ENCODE measurements at regions not wholly inside any gene's neighbourhood (a gene's known extent, or its start where the extent isn't known, plus 50 kb on each side); places are given as distances from the start of the nearest gene placed in this dataset.

DNA sequence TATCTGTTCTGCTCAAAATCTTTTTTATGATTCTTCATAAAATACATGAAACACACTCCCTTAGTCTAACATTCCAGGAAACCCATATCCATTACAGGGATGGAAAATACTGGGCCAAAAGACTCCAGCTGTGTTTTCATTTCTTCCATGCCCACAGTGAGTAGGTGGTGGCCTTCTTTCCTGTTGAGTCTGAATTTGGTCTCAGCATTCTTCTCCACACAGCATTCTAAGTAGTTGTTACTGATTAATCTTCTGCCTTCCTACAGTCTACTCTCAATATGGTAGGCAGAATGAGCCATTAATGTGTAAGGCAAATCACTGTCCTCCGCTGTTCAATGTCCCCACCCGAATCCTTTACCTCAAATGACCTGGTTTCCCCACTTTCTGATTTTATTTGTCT, 370.6 kb upstream of the RPS6KA3 start:
- intact Hi-C loops (cut with micrococcal nuclease): no loop called here
- Mint-ChIP-seq H3K27me3 (ENCODE audit: low read depth) (peaks cover 6% of the 10 kb centered on the region), H3K9me3 (no peaks in the 10 kb centered on the region), H3K27ac (no peak overlapping the region), H3K36me3 (ENCODE audit: low read depth) (no peaks in the 10 kb centered on the region), H3K4me1 (ENCODE audit: low read depth) (peaks cover 4% of the 10 kb centered on the region), H3K4me3 (ENCODE audit: low read depth) (no peak overlapping the region)
- no peak for DNase-seq (ENCODE audit: low spot score)

DNA sequence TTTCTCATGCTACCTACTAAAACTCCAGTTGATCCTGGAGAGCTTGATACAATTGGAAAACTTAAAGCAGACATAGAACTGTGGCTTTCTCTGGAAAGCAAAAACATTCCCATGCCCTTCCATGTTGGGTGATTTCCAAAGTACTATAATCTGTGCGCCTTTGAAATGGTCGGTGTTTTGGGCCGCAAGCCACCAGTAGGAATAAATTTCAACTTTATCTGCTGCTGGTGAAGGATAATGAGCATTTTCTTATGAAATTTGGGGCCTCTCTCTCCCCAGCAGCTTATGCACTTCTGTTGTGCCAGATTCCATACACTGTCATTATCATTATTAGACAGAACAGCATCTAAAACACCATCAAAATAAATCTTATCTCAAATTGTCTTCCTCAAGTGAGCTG, 366.7 kb upstream of the RPS6KA3 start:
- H3K36me3 Mint-ChIP-seq (ENCODE audit: low read depth): no peaks in the 10 kb centered on the region
- intact Hi-C loops (cut with micrococcal nuclease): no loop called here
- H3K27ac Mint-ChIP-seq: no peak overlapping the region
- H3K4me3 Mint-ChIP-seq (ENCODE audit: low read depth): no peak overlapping the region
- no peaks in the 10 kb centered on the region for H3K9me3 Mint-ChIP-seq
- peaks cover 7% of the 10 kb centered on the region for H3K27me3 Mint-ChIP-seq (ENCODE audit: low read depth)
- no peak for DNase-seq (ENCODE audit: low spot score)
- peaks cover 4% of the 10 kb centered on the region for H3K4me1 Mint-ChIP-seq (ENCODE audit: low read depth)

DNA sequence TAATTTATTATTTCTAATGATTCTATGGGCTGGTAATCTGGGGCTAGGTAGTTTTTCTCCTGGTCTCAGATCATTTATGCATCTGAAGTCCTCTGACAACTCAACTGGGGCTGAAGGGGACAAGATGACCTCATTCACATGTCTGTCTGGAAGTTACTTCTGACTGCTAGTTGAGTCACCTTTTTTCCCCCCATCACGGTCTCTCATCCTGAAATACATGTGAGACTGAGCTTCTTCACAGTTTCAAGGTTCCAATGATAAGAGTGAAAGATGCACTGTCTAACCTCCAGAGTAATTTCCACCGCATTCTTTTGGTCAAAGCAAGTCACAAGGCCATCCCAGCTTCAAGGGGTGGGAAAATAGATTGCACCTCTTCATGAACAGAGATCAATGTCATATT, 356.7 kb upstream of the RPS6KA3 start:
- H3K4me3 Mint-ChIP-seq (ENCODE audit: low read depth): no peak overlapping the region
- H3K27ac Mint-ChIP-seq: no peak overlapping the region
- peaks cover 6% of the 10 kb centered on the region for H3K27me3 Mint-ChIP-seq (ENCODE audit: low read depth)
- no peaks in the 10 kb centered on the region for H3K36me3 Mint-ChIP-seq (ENCODE audit: low read depth)
- H3K9me3 Mint-ChIP-seq: no peaks in the 10 kb centered on the region
- DNase-seq (ENCODE audit: low spot score): no peak
- intact Hi-C loops (cut with micrococcal nuclease): no loop called here
- H3K4me1 Mint-ChIP-seq (ENCODE audit: low read depth): no peaks in the 10 kb centered on the region

- Mint-ChIP-seq H3K4me1 (ENCODE audit: low read depth) (no peaks in the 10 kb centered on the region), H3K36me3 (ENCODE audit: low read depth) (no peaks in the 10 kb centered on the region), H3K27me3 (ENCODE audit: low read depth) (peaks cover 1% of the 10 kb centered on the region), H3K27ac (no peak overlapping the region), H3K4me3 (ENCODE audit: low read depth) (no peak overlapping the region), H3K9me3 (no peaks in the 10 kb centered on the region)
- intact Hi-C loops (cut with micrococcal nuclease): no loop called here
- no peak for DNase-seq (ENCODE audit: low spot score)
Observed at GRCh38 chrX:20620306-20620705, 353.6 kb upstream of the RPS6KA3 start.

GRCh38 chrX:20609916-20610415, 343.3 kb upstream of the RPS6KA3 start:
- H3K9me3 Mint-ChIP-seq: no peaks in the 10 kb centered on the region
- intact Hi-C loops (cut with micrococcal nuclease): no loop called here
- H3K4me3 Mint-ChIP-seq (ENCODE audit: low read depth): no peak overlapping the region

GRCh38 chrX:20606831-20607230, 340.1 kb upstream of the RPS6KA3 start:
- Mint-ChIP-seq H3K4me1 (ENCODE audit: low read depth) (no peaks in the 10 kb centered on the region), H3K9me3 (no peaks in the 10 kb centered on the region), H3K27ac (no peak overlapping the region), H3K27me3 (ENCODE audit: low read depth) (peaks cover 15% of the 10 kb centered on the region), H3K36me3 (ENCODE audit: low read depth) (no peaks in the 10 kb centered on the region), H3K4me3 (ENCODE audit: low read depth) (no peak overlapping the region)
- no peak for DNase-seq (ENCODE audit: low spot score)
- intact Hi-C loops (cut with micrococcal nuclease): no loop called here

More at GRCh38 chrX:20609916-20610415, 343.3 kb upstream of the RPS6KA3 start:
- Mint-ChIP-seq H3K27ac (no peak overlapping the region), H3K4me1 (ENCODE audit: low read depth) (no peaks in the 10 kb centered on the region), H3K36me3 (ENCODE audit: low read depth) (no peaks in the 10 kb centered on the region), H3K27me3 (ENCODE audit: low read depth) (peaks cover 16% of the 10 kb centered on the region)
- no peak for DNase-seq (ENCODE audit: low spot score)

DNA sequence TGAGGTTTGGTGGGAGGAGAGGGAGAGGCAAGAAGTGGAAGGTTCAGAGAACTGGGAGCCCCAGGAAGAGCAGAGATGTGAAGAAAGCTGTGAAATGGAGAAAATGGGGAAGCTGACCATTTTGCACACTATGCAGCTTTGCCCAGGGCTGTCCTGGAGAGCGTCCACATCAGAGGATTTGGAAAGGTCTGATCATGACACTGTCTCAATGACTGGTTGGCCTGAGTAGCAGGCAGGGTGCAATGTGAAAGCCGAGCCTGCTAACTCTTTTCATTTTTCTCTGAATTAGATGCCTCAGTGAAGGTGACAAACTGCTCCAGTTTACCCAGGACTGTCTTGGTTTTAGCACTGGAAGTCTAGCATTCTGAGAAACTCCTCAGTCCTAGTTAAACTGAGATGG, 330.1 kb upstream of the RPS6KA3 start:
- no peaks in the 10 kb centered on the region for H3K27me3 Mint-ChIP-seq (ENCODE audit: low read depth)
- no peaks in the 10 kb centered on the region for H3K36me3 Mint-ChIP-seq (ENCODE audit: low read depth)
- H3K4me3 Mint-ChIP-seq (ENCODE audit: low read depth): no peak overlapping the region
- no peaks in the 10 kb centered on the region for H3K9me3 Mint-ChIP-seq
- H3K4me1 Mint-ChIP-seq (ENCODE audit: low read depth): peaks cover 24% of the 10 kb centered on the region
- intact Hi-C loops (cut with micrococcal nuclease): loop anchor here (2.0 to 5.0 kb wide), 4 partner anchors 80 to 1330 kb away; no protein-coding TSS in a partner anchor
- peak overlapping the region; percentile 70 for H3K27ac Mint-ChIP-seq
- DNase-seq (ENCODE audit: low spot score): no peak

GRCh38 chrX:20595928-20596575, 329.3 kb upstream of the RPS6KA3 start:
- DNase-seq (ENCODE audit: low spot score): no peak
- peak overlapping the region; percentile 70 for H3K27ac Mint-ChIP-seq
- H3K4me3 Mint-ChIP-seq (ENCODE audit: low read depth): no peak overlapping the region
- peaks cover 24% of the 10 kb centered on the region for H3K4me1 Mint-ChIP-seq (ENCODE audit: low read depth)
- no peaks in the 10 kb centered on the region for H3K36me3 Mint-ChIP-seq (ENCODE audit: low read depth)
- intact Hi-C loops (cut with micrococcal nuclease): loop anchor here (2.0 to 5.0 kb wide), 4 partner anchors 79 to 1331 kb away; no protein-coding TSS in a partner anchor
- H3K27me3 Mint-ChIP-seq (ENCODE audit: low read depth): no peaks in the 10 kb centered on the region
- no peaks in the 10 kb centered on the region for H3K9me3 Mint-ChIP-seq

GRCh38 chrX:20594985-20595384, 328.3 kb upstream of the RPS6KA3 start:
- no peak overlapping the region for H3K4me3 Mint-ChIP-seq (ENCODE audit: low read depth)
- peaks cover 24% of the 10 kb centered on the region for H3K4me1 Mint-ChIP-seq (ENCODE audit: low read depth)
- H3K9me3 Mint-ChIP-seq: no peaks in the 10 kb centered on the region
- intact Hi-C loops (cut with micrococcal nuclease): loop anchor here (5.0 kb wide), 2 partner anchors 1038 to 1332 kb away; no protein-coding TSS in a partner anchor
- H3K27ac Mint-ChIP-seq: no peak overlapping the region
- no peaks in the 10 kb centered on the region for H3K36me3 Mint-ChIP-seq (ENCODE audit: low read depth)
- DNase-seq (ENCODE audit: low spot score): no peak
- no peaks in the 10 kb centered on the region for H3K27me3 Mint-ChIP-seq (ENCODE audit: low read depth)

- intact Hi-C loops (cut with micrococcal nuclease): no loop called here
- H3K4me3 Mint-ChIP-seq (ENCODE audit: low read depth): no peak overlapping the region
- H3K9me3 Mint-ChIP-seq: peaks cover 2% of the 10 kb centered on the region
- no peak for DNase-seq (ENCODE audit: low spot score)
- H3K4me1 Mint-ChIP-seq (ENCODE audit: low read depth): peaks cover 24% of the 10 kb centered on the region
- H3K36me3 Mint-ChIP-seq (ENCODE audit: low read depth): no peaks in the 10 kb centered on the region
- H3K27ac Mint-ChIP-seq: no peak overlapping the region
- peaks cover 2% of the 10 kb centered on the region for H3K27me3 Mint-ChIP-seq (ENCODE audit: low read depth)
Observed at GRCh38 chrX:20593836-20594235, 327.1 kb upstream of the RPS6KA3 start.

DNA sequence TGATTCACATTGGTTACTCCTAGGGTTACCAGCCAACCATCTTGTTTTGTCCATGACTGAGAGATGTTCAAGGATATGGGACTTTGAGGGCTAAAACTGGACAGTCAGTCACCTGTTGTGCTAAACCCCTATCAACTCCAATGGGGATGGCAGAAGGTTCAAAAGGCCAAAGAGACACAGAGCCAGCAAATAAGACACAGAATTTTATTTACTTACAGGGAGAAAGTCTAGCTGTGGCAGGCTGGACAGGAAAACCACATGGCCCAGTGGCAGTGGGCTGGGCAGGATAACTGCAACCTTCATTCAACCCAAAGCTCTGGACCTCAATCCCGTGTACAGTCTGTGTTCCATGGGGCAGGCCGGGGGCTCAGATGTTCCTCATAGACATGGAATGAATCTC, 326.7 kb upstream of the RPS6KA3 start:
- intact Hi-C loops (cut with micrococcal nuclease): no loop called here
- H3K36me3 Mint-ChIP-seq (ENCODE audit: low read depth): no peaks in the 10 kb centered on the region
- H3K9me3 Mint-ChIP-seq: peaks cover 6% of the 10 kb centered on the region
- H3K4me3 Mint-ChIP-seq (ENCODE audit: low read depth): no peak overlapping the region
- peaks cover 24% of the 10 kb centered on the region for H3K4me1 Mint-ChIP-seq (ENCODE audit: low read depth)
- no peak overlapping the region for H3K27ac Mint-ChIP-seq
- H3K27me3 Mint-ChIP-seq (ENCODE audit: low read depth): peaks cover 2% of the 10 kb centered on the region
- no peak for DNase-seq (ENCODE audit: low spot score)

GRCh38 chrX:20591246-20591645, 324.5 kb upstream of the RPS6KA3 start:
- H3K27me3 Mint-ChIP-seq (ENCODE audit: low read depth): peaks cover 2% of the 10 kb centered on the region
- no peak overlapping the region for H3K27ac Mint-ChIP-seq
- H3K4me3 Mint-ChIP-seq (ENCODE audit: low read depth): no peak overlapping the region
- peaks cover 12% of the 10 kb centered on the region for H3K4me1 Mint-ChIP-seq (ENCODE audit: low read depth)
- DNase-seq (ENCODE audit: low spot score): no peak
- intact Hi-C loops (cut with micrococcal nuclease): no loop called here
- H3K9me3 Mint-ChIP-seq: peaks cover 6% of the 10 kb centered on the region
- no peaks in the 10 kb centered on the region for H3K36me3 Mint-ChIP-seq (ENCODE audit: low read depth)

- H3K4me1 Mint-ChIP-seq (ENCODE audit: low read depth): no peaks in the 10 kb centered on the region
- peaks cover 6% of the 10 kb centered on the region for H3K9me3 Mint-ChIP-seq
- H3K36me3 Mint-ChIP-seq (ENCODE audit: low read depth): no peaks in the 10 kb centered on the region
- H3K27me3 Mint-ChIP-seq (ENCODE audit: low read depth): peaks cover 2% of the 10 kb centered on the region
- no peak overlapping the region for H3K27ac Mint-ChIP-seq
- intact Hi-C loops (cut with micrococcal nuclease): no loop called here
- no peak for DNase-seq (ENCODE audit: low spot score)
- H3K4me3 Mint-ChIP-seq (ENCODE audit: low read depth): no peak overlapping the region
Observed at GRCh38 chrX:20585782-20586181, 319.1 kb upstream of the RPS6KA3 start.

All from activated T-helper 2 cell treated with anti-CD3 and anti-CD28 coated beads, Interferon-gamma antibody, Interleukin-2, Interleukin-4, amounts not matched to agents 10 μg/mL and 5 μg/mL and 100 μg/mL, durations not matched to agents 14 hours and 24 hours and 36 hours (primary cell).